UCSD-AML1 (cell line): ENCODE measurements at regions not wholly inside any gene's neighbourhood (a gene's known extent, or its start where the extent isn't known, plus 50 kb on each side); places are given as distances from the start of the nearest gene placed in this dataset.
"Not testable (repeated sequence)": the region's sequence is repeated elsewhere in the genome, so short reads cannot be mapped to it uniquely, and the experiment has no call there.

ENCODE experiments used
- DNase-seq: peaks from one replicate; lab custom pipeline; 2025; ENCODE audit not compliant: unreplicated experiment; lab: John Stamatoyannopoulos, UW

GRCh38 chr1:65020774-65021173 lies 54.4 kb upstream of the JAK1 start:
- DNase-seq = no peak

GRCh38 chr1:65021795-65022194 lies 55.4 kb upstream of the JAK1 start:
- no peak for DNase-seq

GRCh38 chr1:65022216-65022615 lies 55.9 kb upstream of the JAK1 start:
- DNase-seq = no peak

GRCh38 chr1:65025794-65026193 lies 59.4 kb upstream of the JAK1 start:
- DNase-seq = no peak

GRCh38 chr1:65026235-65026634 lies 59.9 kb upstream of the JAK1 start:
- no peak for DNase-seq

GRCh38 chr1:65027666-65028358 lies 61.5 kb upstream of the JAK1 start:
- DNase-seq = peak; percentile 23

GRCh38 chr1:65029434-65029833 lies 63.1 kb upstream of the JAK1 start:
- not testable (repeated sequence) for DNase-seq

GRCh38 chr1:65034879-65035278 lies 68.5 kb upstream of the JAK1 start:
- DNase-seq = not testable (repeated sequence)

- no peak for DNase-seq
Measured at GRCh38 chr1:65036570-65037051, 70.3 kb upstream of the JAK1 start.

- DNase-seq = no peak
Measured at GRCh38 chr1:65039066-65039465, 72.7 kb upstream of the JAK1 start.

GRCh38 chr1:65039508-65039907 lies 73.2 kb upstream of the JAK1 start:
- DNase-seq = no peak

GRCh38 chr1:65042467-65042866 lies 76.1 kb upstream of the JAK1 start:
- DNase-seq = no peak

GRCh38 chr1:65044411-65044810 lies 78.1 kb upstream of the JAK1 start:
- DNase-seq = no peak

GRCh38 chr1:65045022-65045817 lies 78.9 kb upstream of the JAK1 start:
- no peak for DNase-seq

GRCh38 chr1:65048335-65048734 lies 82.0 kb upstream of the JAK1 start:
- no peak for DNase-seq

- no peak for DNase-seq
Measured at GRCh38 chr1:65049941-65050713, 83.8 kb upstream of the JAK1 start.

- no peak for DNase-seq
Measured at GRCh38 chr1:65050735-65051134, 84.4 kb upstream of the JAK1 start.

- no peak for DNase-seq
Measured at GRCh38 chr1:65054481-65054880, 88.1 kb upstream of the JAK1 start.

- no peak for DNase-seq
Measured at GRCh38 chr1:65055747-65056146, 89.4 kb upstream of the JAK1 start.

GRCh38 chr1:65056234-65056633 lies 89.9 kb upstream of the JAK1 start:
- DNase-seq = no peak

- no peak for DNase-seq
Measured at GRCh38 chr1:65056866-65057265, 90.5 kb upstream of the JAK1 start.
